ENCODE measurements at regions not wholly inside any gene's neighbourhood (a gene's known extent, or its start where the extent isn't known, plus 50 kb on each side); places are given as distances from the start of the nearest gene placed in this dataset.
"Not testable (repeated sequence)": the region's sequence is repeated elsewhere in the genome, so short reads cannot be mapped to it uniquely, and the experiment has no call there.

- DNase-seq (ENCODE audit: low read depth in 2 of 2, low spot score in 1 of 2): no peak
These were observed 388.7 kb downstream of the UTRN start for GRCh38 chr6:144673807-144674206.

- DNase-seq (ENCODE audit: low read depth in 2 of 2, low spot score in 1 of 2): no peak
These were observed 390.2 kb downstream of the UTRN start for GRCh38 chr6:144675231-144675861.

GRCh38 chr6:144676310-144676709 lies 391.2 kb downstream of the UTRN start:
- DNase-seq (ENCODE audit: low read depth in 2 of 2, low spot score in 1 of 2): not testable (repeated sequence)

GRCh38 chr6:144677263-144677662 lies 392.1 kb downstream of the UTRN start:
- DNase-seq (ENCODE audit: low read depth in 2 of 2, low spot score in 1 of 2): not testable (repeated sequence)

- no peak for DNase-seq (ENCODE audit: low read depth in 2 of 2, low spot score in 1 of 2)
These were observed 393.7 kb downstream of the UTRN start for GRCh38 chr6:144678844-144679243.

GRCh38 chr6:144681334-144681733 lies 396.2 kb downstream of the UTRN start:
- DNase-seq (ENCODE audit: low read depth in 2 of 2, low spot score in 1 of 2): no peak

- DNase-seq (ENCODE audit: low read depth in 2 of 2, low spot score in 1 of 2): no peak
These were observed 398.3 kb downstream of the UTRN start for GRCh38 chr6:144683216-144684070.

- no peak for DNase-seq (ENCODE audit: low read depth in 2 of 2, low spot score in 1 of 2)
These were observed 403.6 kb downstream of the UTRN start for GRCh38 chr6:144688713-144689112.

GRCh38 chr6:144689503-144690040 lies 404.4 kb downstream of the UTRN start:
- DNase-seq (ENCODE audit: low read depth in 2 of 2, low spot score in 1 of 2): no peak

- DNase-seq (ENCODE audit: low read depth in 2 of 2, low spot score in 1 of 2): no peak
These were observed 405.0 kb downstream of the UTRN start for GRCh38 chr6:144690133-144690532.

- DNase-seq (ENCODE audit: low read depth in 2 of 2, low spot score in 1 of 2): no peak
These were observed 405.5 kb downstream of the UTRN start for GRCh38 chr6:144690666-144691065.

- not testable (repeated sequence) for DNase-seq (ENCODE audit: low read depth in 2 of 2, low spot score in 1 of 2)
These were observed 406.9 kb downstream of the UTRN start for GRCh38 chr6:144692050-144692449.

GRCh38 chr6:144695858-144696533 lies 410.9 kb downstream of the UTRN start:
- DNase-seq (ENCODE audit: low read depth in 2 of 2, low spot score in 1 of 2): no peak

GRCh38 chr6:144696610-144697368 lies 411.7 kb downstream of the UTRN start:
- DNase-seq (ENCODE audit: low read depth in 2 of 2, low spot score in 1 of 2): no peak

- no peak for DNase-seq (ENCODE audit: low read depth in 2 of 2, low spot score in 1 of 2)
These were observed 412.2 kb downstream of the UTRN start for GRCh38 chr6:144697369-144697760.

- DNase-seq (ENCODE audit: low read depth in 2 of 2, low spot score in 1 of 2): no peak
These were observed 412.7 kb downstream of the UTRN start for GRCh38 chr6:144697801-144698200.

- no peak for DNase-seq (ENCODE audit: low read depth in 2 of 2, low spot score in 1 of 2)
These were observed 417.6 kb downstream of the UTRN start for GRCh38 chr6:144702781-144703180.

- DNase-seq (ENCODE audit: low read depth in 2 of 2, low spot score in 1 of 2): no peak
These were observed 425.1 kb downstream of the UTRN start for GRCh38 chr6:144710207-144710606.

- DNase-seq (ENCODE audit: low read depth in 2 of 2, low spot score in 1 of 2): no peak
These were observed 426.5 kb downstream of the UTRN start for GRCh38 chr6:144711661-144712060.

GRCh38 chr6:144712541-144712940 lies 427.4 kb downstream of the UTRN start:
- DNase-seq (ENCODE audit: low read depth in 2 of 2, low spot score in 1 of 2): no peak

Measured in stimulated activated CD8-positive, alpha-beta memory T cell treated with anti-CD3 and anti-CD28 coated beads, Interleukin-4, amount 100 ng/mL, for 4 hours (primary cell).